OCI-LY3 (cell line): ENCODE measurements at regions not wholly inside any gene's neighbourhood (a gene's known extent, or its start where the extent isn't known, plus 50 kb on each side); places are given as distances from the start of the nearest gene placed in this dataset.

ENCODE experiments used
- H2AFZ ChIP-seq: fragments of 200-600, 300-600 bp; shearing (Covaris generic); 2 replicates; pipeline ENCODE4 v1.6.0; 2014; ENCODE audit warnings: antibody characterized with exemption, low read depth, low read length
- H3K27ac ChIP-seq: fragments of 200-600, 300-600 bp; sonication (generic); 2 replicates; pipeline ENCODE4 v1.5.1; 2014; ENCODE audit warnings: mild to moderate bottlenecking, low read length, moderate library complexity, mixed read lengths
- H3K27me3 ChIP-seq: fragments of 200-600, 300-600 bp; sonication (generic); 2 replicates; pipeline ENCODE4 v1.6.1; 2014; ENCODE audit warnings: low read depth, low read length, mixed read lengths
- H3K36me3 ChIP-seq: fragments of 200-600, 300-600 bp; sonication (generic); replicated peaks from 2 replicates; pipeline ENCODE3; 2014; ENCODE audit warnings: low read depth, low read length, mixed read lengths
- H3K4me1 ChIP-seq: fragments of 300-600, 200-600 bp; sonication (generic); 2 replicates; pipeline ENCODE4 v1.6.1; 2014; ENCODE audit warnings: low read length, mixed read lengths
- H3K4me2 ChIP-seq: fragments of 200-600, 300-600 bp; sonication (generic); 2 replicates; pipeline ENCODE4 v1.6.1; 2014; ENCODE audit warnings: low read length, mixed read lengths
- H3K4me3 ChIP-seq: fragments of 300-600, 200-600 bp; sonication (generic); 2 replicates; pipeline ENCODE4 v1.5.1; 2014; ENCODE audit warnings: antibody characterized with exemption, mild to moderate bottlenecking, low read length, moderate library complexity
- H3K79me2 ChIP-seq: fragments of 300-600, 200-600 bp; shearing (Covaris generic); 2 replicates; pipeline ENCODE4 v1.6.1; 2014; ENCODE audit warnings: mild to moderate bottlenecking, low read length, mixed read lengths
- H3K9ac ChIP-seq: fragments of 300-600, 200-600 bp; shearing (Covaris generic); 2 replicates; pipeline ENCODE4 v1.6.0; 2014; ENCODE audit warnings: mild to moderate bottlenecking, low read length, moderate library complexity
- H3K9me3 ChIP-seq: fragments of 200-600, 300-600 bp; shearing (Covaris generic); 2 replicates; pipeline ENCODE4 v1.6.1; 2014; ENCODE audit warnings: low read length, mixed read lengths; ENCODE audit not compliant: insufficient read depth
- H4K20me1 ChIP-seq: fragments of 200-600, 300-600 bp; sonication (generic); 2 replicates; pipeline ENCODE4 v1.6.1; 2016; ENCODE audit warnings: low read length, mixed read lengths; ENCODE audit not compliant: insufficient read depth
- CTCF ChIP-seq: fragments of 200-600, 300-600 bp; sonication (generic); IDR thresholded peaks from 2 replicates; pipeline ENCODE4 v1.5.1; 2014; ENCODE audit warnings: antibody characterized with exemption, low read length, low read depth
- EZH2phosphoT487 ChIP-seq: fragments of 200-600 bp; shearing (Covaris generic); IDR thresholded peaks from 2 replicates; pipeline ENCODE4 v1.6.1; 2018; ENCODE audit warnings: antibody characterized with exemption, mixed run types, low read depth

GRCh38 chr11:122271745-122272144, 155.7 kb upstream of the BLID start:
- no peaks in the 10 kb centered on the region for H4K20me1 ChIP-seq
- H3K9me3 ChIP-seq: no peaks in the 10 kb centered on the region
- no peaks in the 10 kb centered on the region for H3K79me2 ChIP-seq
- no peak overlapping the region for H3K9ac ChIP-seq
- H3K27me3 ChIP-seq: peaks cover 9% of the 10 kb centered on the region; the same call in 1 of the 2 replicates
- H3K4me1 ChIP-seq: no peaks in the 10 kb centered on the region
- no peak overlapping the region for H3K4me3 ChIP-seq
- no peak overlapping the region for H3K4me2 ChIP-seq
- H3K36me3 ChIP-seq: no peaks in the 10 kb centered on the region
- no peak for TF ChIP-seq EZH2phosphoT487
- no peak for TF ChIP-seq CTCF
- H2AFZ ChIP-seq: no peak overlapping the region
- H3K27ac ChIP-seq: no peak overlapping the region

- H3K4me2 ChIP-seq: no peak overlapping the region
- no peaks in the 10 kb centered on the region for H3K4me1 ChIP-seq
- no peaks in the 10 kb centered on the region for H3K79me2 ChIP-seq
- no peak overlapping the region for H3K27ac ChIP-seq
- H3K9me3 ChIP-seq: no peaks in the 10 kb centered on the region
- H3K4me3 ChIP-seq: no peak overlapping the region
- no peak overlapping the region for H3K9ac ChIP-seq
- H4K20me1 ChIP-seq: no peaks in the 10 kb centered on the region
- TF ChIP-seq CTCF: no peak
- no peak for TF ChIP-seq EZH2phosphoT487
- no peaks in the 10 kb centered on the region for H3K36me3 ChIP-seq
- H3K27me3 ChIP-seq: peaks cover 8% of the 10 kb centered on the region; the same call in 1 of the 2 replicates
- H2AFZ ChIP-seq: no peak overlapping the region
Observed at GRCh38 chr11:122271137-122271536, 155.1 kb upstream of the BLID start.

- no peaks in the 10 kb centered on the region for H3K4me1 ChIP-seq
- no peak overlapping the region for H3K27ac ChIP-seq
- no peak overlapping the region for H3K9ac ChIP-seq
- no peaks in the 10 kb centered on the region for H3K36me3 ChIP-seq
- H3K4me3 ChIP-seq: no peak overlapping the region
- H3K79me2 ChIP-seq: no peaks in the 10 kb centered on the region
- TF ChIP-seq CTCF: no peak
- no peak for TF ChIP-seq EZH2phosphoT487
- H3K27me3 ChIP-seq: peaks cover 8% of the 10 kb centered on the region; the same call in 1 of the 2 replicates
- no peak overlapping the region for H3K4me2 ChIP-seq
- H2AFZ ChIP-seq: no peak overlapping the region
- no peaks in the 10 kb centered on the region for H3K9me3 ChIP-seq
- no peaks in the 10 kb centered on the region for H4K20me1 ChIP-seq
Observed at GRCh38 chr11:122270535-122270934, 154.5 kb upstream of the BLID start.

- no peak overlapping the region for H3K27ac ChIP-seq
- no peaks in the 10 kb centered on the region for H3K79me2 ChIP-seq
- no peak overlapping the region for H3K9ac ChIP-seq
- no peaks in the 10 kb centered on the region for H3K4me1 ChIP-seq
- no peaks in the 10 kb centered on the region for H3K9me3 ChIP-seq
- no peaks in the 10 kb centered on the region for H4K20me1 ChIP-seq
- H3K4me2 ChIP-seq: no peak overlapping the region
- H3K27me3 ChIP-seq: peaks cover 8% of the 10 kb centered on the region; the same call in 1 of the 2 replicates
- H3K36me3 ChIP-seq: no peaks in the 10 kb centered on the region
- no peak overlapping the region for H3K4me3 ChIP-seq
- no peak overlapping the region for H2AFZ ChIP-seq
- TF ChIP-seq EZH2phosphoT487 (no peak), CTCF (no peak)
Observed at GRCh38 chr11:122269824-122270223, 153.8 kb upstream of the BLID start.
